ENCODE measurements at regions not wholly inside any gene's neighbourhood (a gene's known extent, or its start where the extent isn't known, plus 50 kb on each side); places are given as distances from the start of the nearest gene placed in this dataset.
"Not testable (repeated sequence)": the region's sequence is repeated elsewhere in the genome, so short reads cannot be mapped to it uniquely, and the experiment has no call there.

GRCh38 chr2:62391696-62392095, 114.3 kb downstream of the TMEM17 start:
- Histone ChIP-seq H3K4me3 (ENCODE audit: low read depth, low read length) (no peak overlapping the region), H3K79me2 (no peaks in the 10 kb centered on the region), H2AFZ (no peak overlapping the region), H3K27ac (no peak overlapping the region), H3K4me1 (no peaks in the 10 kb centered on the region), H3K9me3 (ENCODE audit: control insufficient read depth, low read length) (no peaks in the 10 kb centered on the region), H3K27me3 (ENCODE audit: control insufficient read depth, insufficient read depth, low read length) (no peaks in the 10 kb centered on the region), H3K36me3 (ENCODE audit: control insufficient read depth, insufficient read depth, low read length) (no peaks in the 10 kb centered on the region), H3K4me2 (ENCODE audit: low read length) (no peak overlapping the region), H3K9ac (no peak overlapping the region)
- TF ChIP-seq CTCF (IDR thresholded peaks at IDR 0.05) = no peak

GRCh38 chr2:62386378-62386777, 119.6 kb downstream of the TMEM17 start:
- not testable (repeated sequence) for H3K9ac ChIP-seq; H2AFZ ChIP-seq; H3K79me2 ChIP-seq; H3K27ac ChIP-seq; H3K36me3 ChIP-seq (ENCODE audit: control insufficient read depth, insufficient read depth, low read length); H3K27me3 ChIP-seq (ENCODE audit: control insufficient read depth, insufficient read depth, low read length); H3K9me3 ChIP-seq (ENCODE audit: control insufficient read depth, low read length); H3K4me3 ChIP-seq (ENCODE audit: low read depth, low read length); H3K4me2 ChIP-seq (ENCODE audit: low read length); H3K4me1 ChIP-seq

- no peaks in the 10 kb centered on the region for H3K4me1 ChIP-seq
- no peak overlapping the region for H3K4me2 ChIP-seq (ENCODE audit: low read length)
- H3K27me3 ChIP-seq (ENCODE audit: control insufficient read depth, insufficient read depth, low read length) = no peaks in the 10 kb centered on the region
- no peaks in the 10 kb centered on the region for H3K36me3 ChIP-seq (ENCODE audit: control insufficient read depth, insufficient read depth, low read length)
- peak overlapping the region; percentile 33 for H2AFZ ChIP-seq
- no peak for TF ChIP-seq CTCF (IDR thresholded peaks at IDR 0.05)
- H3K4me3 ChIP-seq (ENCODE audit: low read depth, low read length) = no peak overlapping the region
- no peak overlapping the region for H3K9ac ChIP-seq
- H3K9me3 ChIP-seq (ENCODE audit: control insufficient read depth, low read length) = no peaks in the 10 kb centered on the region
- H3K79me2 ChIP-seq = no peaks in the 10 kb centered on the region
- no peak overlapping the region for H3K27ac ChIP-seq
Observed at GRCh38 chr2:62383846-62384245, 122.1 kb downstream of the TMEM17 start.

DNA sequence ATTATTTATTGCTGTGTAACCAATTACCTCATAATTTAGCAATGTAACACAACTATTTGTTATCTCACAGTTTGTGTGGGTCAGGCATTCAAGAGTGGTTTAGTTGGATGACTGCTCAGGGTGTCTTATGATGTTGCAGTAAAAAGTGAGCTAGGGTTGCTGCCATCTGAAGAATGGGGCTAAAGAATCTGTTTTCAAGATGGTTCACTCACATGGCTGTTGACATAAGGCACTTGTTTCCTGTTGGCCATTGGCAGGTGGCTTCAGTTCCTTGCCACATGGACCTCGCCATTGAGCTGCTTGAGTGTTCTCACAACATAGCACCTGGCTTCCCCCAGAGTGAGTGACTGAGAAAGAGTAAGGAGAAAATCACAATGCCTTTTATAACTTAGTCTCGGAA, 123.2 kb downstream of the TMEM17 start:
- no peak overlapping the region for H2AFZ ChIP-seq
- H3K36me3 ChIP-seq (ENCODE audit: control insufficient read depth, insufficient read depth, low read length) = no peaks in the 10 kb centered on the region
- no peaks in the 10 kb centered on the region for H3K27me3 ChIP-seq (ENCODE audit: control insufficient read depth, insufficient read depth, low read length)
- no peak for TF ChIP-seq CTCF (IDR thresholded peaks at IDR 0.05)
- no peaks in the 10 kb centered on the region for H3K79me2 ChIP-seq
- no peak overlapping the region for H3K4me2 ChIP-seq (ENCODE audit: low read length)
- no peaks in the 10 kb centered on the region for H3K4me1 ChIP-seq
- H3K9ac ChIP-seq = no peak overlapping the region
- no peak overlapping the region for H3K27ac ChIP-seq
- no peaks in the 10 kb centered on the region for H3K9me3 ChIP-seq (ENCODE audit: control insufficient read depth, low read length)
- H3K4me3 ChIP-seq (ENCODE audit: low read depth, low read length) = no peak overlapping the region

- H3K9me3 ChIP-seq (ENCODE audit: control insufficient read depth, low read length) = no peaks in the 10 kb centered on the region
- no peak overlapping the region for H3K4me2 ChIP-seq (ENCODE audit: low read length)
- H3K36me3 ChIP-seq (ENCODE audit: control insufficient read depth, insufficient read depth, low read length) = no peaks in the 10 kb centered on the region
- no peaks in the 10 kb centered on the region for H3K4me1 ChIP-seq
- TF ChIP-seq CTCF (IDR thresholded peaks at IDR 0.05) = no peak
- no peaks in the 10 kb centered on the region for H3K27me3 ChIP-seq (ENCODE audit: control insufficient read depth, insufficient read depth, low read length)
- H3K9ac ChIP-seq = no peak overlapping the region
- H3K4me3 ChIP-seq (ENCODE audit: low read depth, low read length) = no peak overlapping the region
- no peak overlapping the region for H2AFZ ChIP-seq
- no peaks in the 10 kb centered on the region for H3K79me2 ChIP-seq
- no peak overlapping the region for H3K27ac ChIP-seq
Observed at GRCh38 chr2:62382122-62382521, 123.9 kb downstream of the TMEM17 start.
